Activated CD8-positive, alpha-beta memory T cell treated with anti-CD3 and anti-CD28 coated beads, Interleukin-2, amount 50 U/mL, for 1 hour (primary cell): ENCODE measurements at regions not wholly inside any gene's neighbourhood (a gene's known extent, or its start where the extent isn't known, plus 50 kb on each side); places are given as distances from the start of the nearest gene placed in this dataset.

ENCODE experiments used
- DNase-seq: peaks from one replicate; pipeline ENCODE4 v3.0.0-alpha.2; 2020; ENCODE audit errors: extremely low read depth

GRCh38 chr13:30031488-30031887 is 181.1 kb upstream of the UBL3 start:
- no peak for DNase-seq

GRCh38 chr13:30030141-30030750 is 179.8 kb upstream of the UBL3 start:
- no peak for DNase-seq

GRCh38 chr13:30027569-30028455 is 177.4 kb upstream of the UBL3 start:
- DNase-seq, result no peak

- no peak for DNase-seq
Measured at GRCh38 chr13:30026909-30027308, 176.5 kb upstream of the UBL3 start.

- DNase-seq, result no peak
Measured at GRCh38 chr13:30026093-30026492, 175.7 kb upstream of the UBL3 start.

GRCh38 chr13:30025351-30025750 is 174.9 kb upstream of the UBL3 start:
- DNase-seq, result no peak

GRCh38 chr13:30024125-30024865 is 173.9 kb upstream of the UBL3 start:
- no peak for DNase-seq

- no peak for DNase-seq
Measured at GRCh38 chr13:30023196-30023895, 172.9 kb upstream of the UBL3 start.

- DNase-seq, result no peak
Measured at GRCh38 chr13:30022796-30023195, 172.4 kb upstream of the UBL3 start.

- no peak for DNase-seq
Measured at GRCh38 chr13:30022256-30022655, 171.8 kb upstream of the UBL3 start.

GRCh38 chr13:30021611-30022010 is 171.2 kb upstream of the UBL3 start:
- no peak for DNase-seq

GRCh38 chr13:30020726-30021312 is 170.4 kb upstream of the UBL3 start:
- no peak for DNase-seq

GRCh38 chr13:30019648-30020626 is 169.5 kb upstream of the UBL3 start:
- no peak for DNase-seq

GRCh38 chr13:30017880-30018279 is 167.5 kb upstream of the UBL3 start:
- DNase-seq, result no peak

GRCh38 chr13:30016398-30016797 is 166.0 kb upstream of the UBL3 start:
- no peak for DNase-seq

- no peak for DNase-seq
Measured at GRCh38 chr13:30009411-30009810, 159.0 kb upstream of the UBL3 start.

GRCh38 chr13:30006246-30006645 is 155.8 kb upstream of the UBL3 start:
- no peak for DNase-seq

GRCh38 chr13:30004204-30004603 is 153.8 kb upstream of the UBL3 start:
- no peak for DNase-seq

GRCh38 chr13:30002577-30002976 is 152.2 kb upstream of the UBL3 start:
- DNase-seq, result no peak

- no peak for DNase-seq
Measured at GRCh38 chr13:30000370-30000765, 150.0 kb upstream of the UBL3 start.
